Endothelial cell of umbilical vein (primary cell): ENCODE measurements at regions not wholly inside any gene's neighbourhood (a gene's known extent, or its start where the extent isn't known, plus 50 kb on each side); places are given as distances from the start of the nearest gene placed in this dataset.
"Not testable (repeated sequence)": the region's sequence is repeated elsewhere in the genome, so short reads cannot be mapped to it uniquely, and the experiment has no call there.

Source experiments
- BruUV-seq: library from RNA; stranded (reverse); fragments of 400-500 nt; replicated peaks from 2 replicates; lab custom pipeline; 2021; lab: Mats Ljungman, UMichigan
- CTCF ChIA-PET: fragments of 300-600, 350-600 bp; sonication (Branson Sonifier 250); formaldehyde crosslinking; loops from one replicate; lab custom pipeline; 2021; ENCODE audit warnings: antibody characterized with exemption, inconsistent platforms; lab: Charles Lee
- POLR2A ChIA-PET: fragments of 300-600, 350-600 bp; sonication (Branson Sonifier 250); formaldehyde crosslinking; loops from one replicate; lab custom pipeline; 2021; ENCODE audit warnings: antibody characterized with exemption, inconsistent platforms; lab: Charles Lee
- DNase-seq: peaks from one replicate; pipeline ENCODE4 v3.0.0-alpha.2; 2011; ENCODE audit warnings: low read depth, low spot score
- FAIRE-seq: peaks from 2 replicates; lab custom pipeline; 2011; peaks lifted over from hg19 to GRCh38; lab: Jason Lieb, UNC
- H2AFZ ChIP-seq: 2 replicates; pipeline ENCODE4 v1.6.0; 2012; ENCODE audit warnings: low read depth, low read length, control low read depth, inconsistent platforms
- H3K27ac ChIP-seq: 2 replicates; pipeline ENCODE4 v1.5.1; 2011; ENCODE audit warnings: low read depth, mild to moderate bottlenecking, control low read depth, low read length, moderate library complexity; ENCODE audit not compliant: insufficient read depth
- H3K27me3 ChIP-seq, 2 experiments: 2 replicates each; pipeline versions ENCODE4 v1.6.0 to v1.6.1; 2011; ENCODE audit warnings: low read length in 2 of 2, mixed read lengths in 1 of 2; ENCODE audit not compliant: control insufficient read depth in 2 of 2, insufficient read depth in 2 of 2
- H3K36me3 ChIP-seq, 2 experiments: 2 replicates in 1 of 2; 3 replicates in 1 of 2; pipeline ENCODE4 v1.5.1; 2011; ENCODE audit warnings: low read length in 2 of 2, mild to moderate bottlenecking in 1 of 2, moderate library complexity in 1 of 2; ENCODE audit not compliant: control insufficient read depth in 2 of 2, insufficient read depth in 2 of 2; ENCODE audit errors: extremely low read depth in 1 of 2
- H3K4me1 ChIP-seq: 3 replicates; pipeline ENCODE4 v1.5.1; 2011; ENCODE audit warnings: mild to moderate bottlenecking, low read length; ENCODE audit not compliant: control insufficient read depth, insufficient read depth; ENCODE audit errors: extremely low read depth
- H3K4me2 ChIP-seq: 2 replicates; pipeline ENCODE4 v1.6.1; 2011; ENCODE audit warnings: low read length, control low read depth, mixed read lengths; ENCODE audit not compliant: insufficient read depth
- H3K4me3 ChIP-seq, 3 experiments: fragments of 200-600 bp in 1 of 3; sonication (generic), shearing (Covaris generic) in 1 of 3; replicated peaks in 1 of 3; 2 replicates each; pipeline ENCODE4 v1.5.1; 2011 to 2016; ENCODE audit warnings: control low read depth in 3 of 3, low read length in 3 of 3, mild to moderate bottlenecking in 2 of 3, inconsistent platforms in 1 of 3, low read depth in 1 of 3, moderate library complexity in 1 of 3; ENCODE audit not compliant: insufficient read depth in 1 of 3
- H3K79me2 ChIP-seq: 2 replicates; pipeline ENCODE4 v1.6.0; 2012; ENCODE audit warnings: low read length, inconsistent platforms; ENCODE audit not compliant: control insufficient read depth, insufficient read depth
- H3K9ac ChIP-seq: replicated peaks from 2 replicates; pipeline ENCODE3; 2011; ENCODE audit warnings: low read length, control low read depth; ENCODE audit not compliant: insufficient read depth; ENCODE audit errors: extremely low read depth
- H3K9me1 ChIP-seq: replicated peaks from 3 replicates; pipeline ENCODE4 v1.6.0; 2011; ENCODE audit warnings: mild to moderate bottlenecking, low read length; ENCODE audit not compliant: control insufficient read depth, insufficient read depth; ENCODE audit errors: extremely low read depth
- H3K9me3 ChIP-seq: replicated peaks from 2 replicates; pipeline ENCODE4 v1.5.1; 2012; ENCODE audit warnings: low read length, inconsistent platforms; ENCODE audit not compliant: control insufficient read depth, insufficient read depth
- H4K20me1 ChIP-seq: replicated peaks from 2 replicates; pipeline ENCODE3; 2011; ENCODE audit warnings: mild to moderate bottlenecking, low read length; ENCODE audit not compliant: control insufficient read depth, insufficient read depth; ENCODE audit errors: extremely low read depth
- CTCF ChIP-seq, 2 donors: IDR thresholded peaks; 1 replicate in 1 of 2; 2 replicates in 1 of 2; pipeline ENCODE4 v1.5.1; 2011; ENCODE audit warnings: low read length in 2 of 2, mild to moderate bottlenecking in 2 of 2, moderate library complexity in 2 of 2, control low read depth in 1 of 2, inconsistent platforms in 1 of 2, low read depth in 1 of 2; ENCODE audit not compliant: insufficient read depth in 1 of 2; ENCODE audit errors: extremely low read depth in 1 of 2
- EZH2 ChIP-seq: IDR thresholded peaks from 2 replicates; pipeline ENCODE4 v1.6.1; 2012; ENCODE audit warnings: borderline replicate concordance, low read depth, mild to moderate bottlenecking, moderate library complexity, low read length, inconsistent platforms; ENCODE audit not compliant: severe bottlenecking
- FOS ChIP-seq: IDR thresholded peaks from 2 replicates; pipeline ENCODE4 v1.6.1; 2011; ENCODE audit warnings: mild to moderate bottlenecking, low read length, moderate library complexity, borderline replicate concordance; ENCODE audit not compliant: insufficient read depth
- GATA2 ChIP-seq: IDR thresholded peaks from 2 replicates; pipeline ENCODE4 v1.7.0; 2011; ENCODE audit warnings: low read depth, mild to moderate bottlenecking, moderate library complexity, mixed read lengths, low read length; ENCODE audit not compliant: insufficient read length, insufficient read depth
- JUN ChIP-seq: IDR thresholded peaks from 2 replicates; pipeline ENCODE4 v1.6.1; 2011; ENCODE audit warnings: borderline replicate concordance, low read depth; ENCODE audit not compliant: insufficient read length, insufficient read depth
- MYC ChIP-seq: IDR thresholded peaks from one replicate; pipeline ENCODE4 v1.6.1; 2011; ENCODE audit warnings: mild to moderate bottlenecking, low read depth, low read length
- POLR2A ChIP-seq: IDR thresholded peaks from 2 replicates; pipeline ENCODE4 v1.6.1; 2012; ENCODE audit warnings: low read depth, mild to moderate bottlenecking, control low read depth, low read length
- POLR2AphosphoS5 ChIP-seq: IDR thresholded peaks from 2 replicates; pipeline ENCODE4 v1.6.1; 2012; ENCODE audit warnings: low read depth, mild to moderate bottlenecking, control low read depth, low read length, moderate library complexity; ENCODE audit not compliant: insufficient read depth
- dilution Hi-C: fragments of 300-500 bp; cut with MboI; formaldehyde crosslinking; loops from one replicate; pipeline ENCODE4 v1.15.0; 2019; ENCODE audit warnings: low sequenced_read_pairs; ENCODE audit not compliant: extremely low pct_ligation_motif_present
- intact Hi-C: fragments of 100-400 bp; cut with micrococcal nuclease; formaldehyde crosslinking; loops from one replicate; pipeline ENCODE4 v1.10.0; 2022
- TF ChIP-seq, protein P1 (sequence below): IDR thresholded peaks from 2 replicates; pipeline ENCODE4 v1.6.1; 2011; ENCODE audit not compliant: insufficient read depth, insufficient read length

GRCh38 chr3:110324171-110324705 lies 747.4 kb upstream of the NECTIN3 start:
- DNase-seq (no peak), FAIRE-seq (no peak)
- Histone ChIP-seq H4K20me1 (no peaks in the 10 kb centered on the region), H3K4me1 (peaks cover 2% of the 10 kb centered on the region), H3K9me3 (no peaks in the 10 kb centered on the region), H2AFZ (no peak overlapping the region), H3K9me1 (no peaks in the 10 kb centered on the region), H3K27me3 (no peaks in the 10 kb centered on the region), H3K4me3 (no peak overlapping the region), H3K27ac (no peak overlapping the region), H3K9ac (no peak overlapping the region), H3K36me3 (no peaks in the 10 kb centered on the region), H3K4me2 (no peak overlapping the region), H3K79me2 (no peaks in the 10 kb centered on the region)
- ChIA-PET CTCF (interaction anchor here (2.6 kb wide), 1 partner anchor 10 kb away, joined by 28 read pairs; no protein-coding TSS in a partner anchor), POLR2A (no interaction called here)
- TF ChIP-seq POLR2A (no peak), POLR2AphosphoS5 (no peak)
- no TSS peak for BruUV-seq
- intact Hi-C loops (no loop called here), dilution Hi-C loops (no loop called here)

DNA sequence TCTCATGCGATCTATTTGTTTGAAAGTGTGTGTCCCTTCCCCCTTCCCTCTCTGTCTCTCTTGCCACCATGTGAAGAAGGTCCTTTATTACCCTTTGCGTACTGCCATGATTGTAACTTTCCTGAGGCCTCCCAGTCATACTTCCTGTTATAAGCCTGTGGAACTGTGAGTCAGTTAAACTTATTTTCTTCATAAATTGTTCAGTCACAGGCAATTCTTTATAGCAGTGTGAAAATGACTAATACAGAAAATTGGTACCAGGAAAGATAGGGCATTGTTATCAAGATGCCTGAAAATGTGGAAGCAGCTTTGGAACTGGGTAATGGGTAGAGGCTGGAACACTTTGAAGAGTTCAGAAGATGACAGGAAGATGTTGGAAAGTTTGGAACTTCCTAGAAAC lies 743.7 kb upstream of the NECTIN3 start:
- Histone ChIP-seq H3K9ac (no peak overlapping the region), H3K27ac (peak overlapping the region; percentile 32), H3K4me1 (peaks cover 2% of the 10 kb centered on the region), H3K4me2 (no peak overlapping the region), H3K4me3 (no peak overlapping the region), H3K79me2 (no peaks in the 10 kb centered on the region), H3K9me3 (no peaks in the 10 kb centered on the region), H3K36me3 (no peaks in the 10 kb centered on the region), H3K9me1 (no peaks in the 10 kb centered on the region), H2AFZ (peak overlapping the region; percentile 69), H3K27me3 (no peaks in the 10 kb centered on the region), H4K20me1 (no peaks in the 10 kb centered on the region)
- BruUV-seq, result no TSS peak
- dilution Hi-C loops (no loop called here), intact Hi-C loops (no loop called here)
- DNase-seq (peak; percentile 44), FAIRE-seq (peak; percentile 79)
- ChIA-PET POLR2A (no interaction called here), CTCF (interaction anchor here (1.4 to 1.5 kb wide), 2 partner anchors 10 to 13 kb away, joined by 3 to 13 read pairs; no protein-coding TSS in a partner anchor)
- TF ChIP-seq POLR2A (no peak), MYC (no peak), EZH2 (no peak), CTCF (IDR thresholded peaks at IDR 0.05; ENCODE audit: extremely low read depth in 1 of 2, insufficient read depth in 1 of 2, low read depth in 1 of 2, low read length in 2 of 2) (no peak), GATA2 (peak; percentile 61), POLR2AphosphoS5 (no peak), FOS (peak; percentile 82), JUN (no peak)
- TF ChIP-seq, protein P1, sequence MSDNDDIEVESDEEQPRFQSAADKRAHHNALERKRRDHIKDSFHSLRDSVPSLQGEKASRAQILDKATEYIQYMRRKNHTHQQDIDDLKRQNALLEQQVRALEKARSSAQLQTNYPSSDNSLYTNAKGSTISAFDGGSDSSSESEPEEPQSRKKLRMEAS, result no peak

DNA sequence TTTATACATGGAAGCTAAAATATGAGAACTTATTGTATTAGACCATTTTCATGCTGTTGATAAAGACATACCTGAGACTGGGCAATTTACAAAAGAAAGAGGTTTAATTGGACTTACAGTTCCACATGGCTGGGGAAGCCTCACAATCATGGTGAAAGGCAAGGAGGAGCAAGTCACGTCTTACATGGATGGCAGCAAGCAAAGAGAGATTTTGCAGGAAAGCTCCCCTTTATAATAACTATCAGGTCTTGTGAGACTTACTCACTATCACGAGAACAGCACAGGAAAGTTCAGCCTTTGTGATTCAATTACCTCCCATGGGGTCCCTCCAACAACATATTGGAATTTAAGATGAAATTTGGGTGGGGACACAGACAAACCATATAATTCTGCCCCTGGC lies 740.1 kb upstream of the NECTIN3 start:
- H3K4me1 ChIP-seq, H3K9me3 ChIP-seq, intact Hi-C loops, H3K9ac ChIP-seq, POLR2A ChIA-PET, H3K27ac ChIP-seq, H3K79me2 ChIP-seq, H3K9me1 ChIP-seq, FAIRE-seq, H4K20me1 ChIP-seq, H2AFZ ChIP-seq, CTCF ChIA-PET, H3K4me2 ChIP-seq, DNase-seq, H3K27me3 ChIP-seq, BruUV-seq, H3K4me3 ChIP-seq, H3K36me3 ChIP-seq, dilution Hi-C loops: not testable (repeated sequence)
